ENCODE measurements at regions not wholly inside any gene's neighbourhood (a gene's known extent, or its start where the extent isn't known, plus 50 kb on each side); places are given as distances from the start of the nearest gene placed in this dataset.
"Not testable (repeated sequence)": the region's sequence is repeated elsewhere in the genome, so short reads cannot be mapped to it uniquely, and the experiment has no call there.

DNA sequence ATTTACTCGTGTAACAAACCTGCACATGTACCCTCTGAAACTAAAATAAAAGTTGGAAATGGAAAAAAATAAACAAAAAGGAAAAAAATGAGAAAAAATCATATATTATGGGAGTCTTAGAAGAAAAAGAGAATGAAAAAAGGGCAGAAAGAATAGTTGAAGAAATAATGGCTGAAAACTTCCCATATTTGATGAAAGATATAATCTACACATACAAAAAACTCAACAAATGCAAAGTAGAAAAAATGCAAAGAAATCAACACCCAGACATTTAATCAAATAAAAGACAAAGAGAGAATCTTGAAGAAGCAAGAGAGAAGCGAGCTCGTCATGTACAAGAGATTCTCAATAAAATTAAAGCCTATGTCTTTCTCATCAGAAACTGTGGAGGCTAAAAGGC is 73.8 kb downstream of the SLC25A46 start:
- no peak for DNase-seq

DNA sequence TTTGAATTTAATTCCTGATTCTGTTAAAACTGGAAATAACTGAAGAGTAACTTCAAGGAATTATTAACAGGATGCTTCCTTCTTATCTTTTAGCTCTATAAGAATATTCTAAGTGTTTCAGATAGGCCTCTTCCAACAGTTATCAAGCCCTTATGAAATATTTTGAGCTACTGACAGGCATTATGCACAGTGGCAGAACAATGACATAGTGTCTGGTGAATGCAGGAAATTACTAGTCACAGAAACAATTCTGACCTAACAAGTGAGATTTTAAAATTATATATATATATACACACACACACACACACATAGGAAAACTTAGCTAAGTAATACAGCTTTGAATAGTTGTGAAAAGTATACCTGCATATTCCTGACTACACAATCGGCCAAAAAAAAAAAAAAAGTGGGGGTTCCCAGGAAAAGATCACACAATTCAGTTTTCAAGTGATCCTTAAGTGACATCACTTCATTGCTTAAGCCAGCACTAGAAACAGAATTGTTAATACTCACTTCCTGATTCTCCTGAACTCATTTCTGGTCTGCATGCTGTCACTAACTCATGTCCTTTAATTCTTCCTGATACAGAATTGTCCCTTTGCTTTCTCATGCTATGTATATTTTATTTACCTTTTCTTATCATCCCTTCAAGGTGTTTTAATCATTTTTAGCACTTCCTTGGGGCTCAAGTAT is 77.3 kb downstream of the SLC25A46 start:
- DNase-seq: no peak

DNA sequence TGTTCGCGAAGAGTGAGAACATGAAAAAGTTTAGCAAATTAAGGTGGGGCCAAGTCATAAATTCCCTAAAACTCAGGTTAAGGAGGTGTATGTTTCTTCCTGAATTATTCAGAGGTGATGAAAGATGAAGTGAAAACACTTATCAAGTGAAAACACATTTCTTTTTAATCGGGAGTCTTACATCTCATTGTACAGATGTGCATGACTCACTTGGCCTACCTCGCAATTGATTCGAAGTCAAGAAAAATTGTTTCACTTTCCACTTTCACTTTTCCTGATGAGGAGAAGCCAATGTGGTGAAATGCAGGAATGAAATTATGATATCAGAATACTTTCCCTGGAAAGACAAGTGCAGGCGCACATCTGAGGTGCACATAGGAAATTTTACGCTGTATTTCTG is 78.7 kb downstream of the SLC25A46 start:
- no peak for DNase-seq

DNA sequence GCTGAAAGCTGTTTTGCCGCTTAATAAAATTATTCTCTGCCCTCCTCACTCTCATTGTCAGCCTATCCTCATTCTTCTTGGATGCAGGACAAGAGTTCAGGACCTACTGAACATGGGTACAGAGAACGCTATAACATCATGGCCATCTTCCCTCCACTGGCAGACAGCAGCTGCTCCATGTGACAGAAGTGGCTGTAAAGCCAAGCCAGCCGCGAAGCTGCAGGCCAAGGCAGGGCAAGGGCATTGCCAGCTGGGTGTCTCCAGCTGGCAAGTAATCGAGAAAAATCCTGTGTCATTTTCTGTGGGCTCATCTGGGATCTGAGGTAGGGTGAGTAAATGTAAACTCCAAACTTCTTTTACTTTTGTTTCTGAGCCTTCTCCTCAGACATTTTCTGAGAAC is 84.8 kb downstream of the SLC25A46 start:
- no peak for DNase-seq

DNA sequence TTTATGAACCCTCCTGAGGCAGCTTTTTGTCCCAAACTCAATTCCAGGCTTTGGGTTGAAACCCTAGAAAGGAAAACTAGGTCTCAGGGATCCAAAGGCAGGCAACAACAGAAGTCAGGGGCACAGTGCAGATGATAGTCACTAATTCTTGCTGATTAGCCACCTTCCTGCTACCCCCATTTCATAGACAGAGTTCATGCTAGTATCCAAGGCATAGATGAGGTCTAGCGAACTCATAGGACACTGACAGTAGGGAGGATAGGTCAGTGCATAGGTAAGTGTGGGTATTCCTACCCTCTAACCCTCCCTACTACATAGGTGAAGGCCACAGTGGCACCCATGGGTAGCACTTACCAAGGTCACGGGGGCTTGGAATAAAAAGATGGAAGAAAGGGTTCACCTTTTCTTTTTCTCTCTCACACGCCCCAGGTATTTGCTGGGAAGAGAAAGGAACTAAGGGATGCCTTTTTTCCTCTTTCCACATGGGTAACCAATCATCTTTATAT is 86.2 kb downstream of the SLC25A46 start:
- DNase-seq: no peak

DNA sequence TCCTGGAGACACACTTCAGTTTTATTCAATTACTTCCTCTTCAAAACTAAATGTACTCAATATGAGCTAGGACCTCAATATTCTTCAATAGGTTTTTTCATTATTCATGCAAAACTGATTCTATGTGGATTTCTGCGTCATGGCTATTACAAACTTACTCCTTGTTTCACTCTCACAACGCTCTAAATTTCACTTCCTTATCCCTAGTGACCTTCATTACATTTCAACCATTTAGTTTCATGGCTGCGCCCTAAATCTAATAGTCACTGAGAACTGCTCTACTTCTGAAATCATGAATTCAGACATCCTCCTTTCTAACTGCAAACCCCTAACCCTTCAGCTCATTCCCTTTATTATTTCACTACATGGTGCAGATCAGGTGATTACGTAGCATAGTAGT is 93.9 kb downstream of the SLC25A46 start:
- no peak for DNase-seq

DNA sequence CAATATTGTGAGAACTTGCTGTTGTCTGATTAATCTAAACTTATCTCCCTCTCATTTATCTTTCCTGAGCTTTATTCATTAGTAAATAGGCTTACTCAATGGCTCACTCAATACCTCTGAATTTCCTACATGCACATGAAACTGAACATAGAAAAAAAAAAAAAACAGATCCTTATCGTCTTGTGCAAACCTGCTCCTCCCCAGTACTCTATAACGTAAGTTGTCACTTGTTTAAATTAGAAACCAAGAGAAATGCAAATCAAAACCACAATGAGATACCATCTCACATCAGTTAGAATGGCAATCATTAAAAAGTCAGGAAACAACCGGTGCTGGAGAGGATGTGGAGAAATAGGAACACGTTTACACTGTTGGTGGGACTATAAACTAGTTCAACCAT is 96.1 kb downstream of the SLC25A46 start:
- DNase-seq: peak in 1 of 2 experiments; percentile 24

DNA sequence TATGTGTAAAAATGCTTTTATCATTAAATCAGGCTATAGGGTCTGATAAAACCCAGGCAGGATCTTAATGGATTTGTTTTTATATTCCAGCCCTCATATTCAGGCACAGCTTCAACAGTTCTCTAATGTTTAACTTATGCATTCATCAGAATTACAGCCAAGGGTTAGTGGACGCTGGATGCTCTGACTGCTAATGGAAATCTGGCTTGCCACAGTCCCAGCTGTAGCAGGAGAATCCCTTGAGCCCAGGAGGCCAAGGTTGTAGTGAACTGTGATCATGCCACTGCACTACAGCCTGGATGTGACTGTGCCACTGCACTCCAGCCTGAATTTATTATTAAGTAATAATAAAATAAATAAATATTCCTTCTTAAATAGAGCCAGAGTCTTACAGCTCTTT is 98.0 kb downstream of the SLC25A46 start:
- DNase-seq: no peak

DNA sequence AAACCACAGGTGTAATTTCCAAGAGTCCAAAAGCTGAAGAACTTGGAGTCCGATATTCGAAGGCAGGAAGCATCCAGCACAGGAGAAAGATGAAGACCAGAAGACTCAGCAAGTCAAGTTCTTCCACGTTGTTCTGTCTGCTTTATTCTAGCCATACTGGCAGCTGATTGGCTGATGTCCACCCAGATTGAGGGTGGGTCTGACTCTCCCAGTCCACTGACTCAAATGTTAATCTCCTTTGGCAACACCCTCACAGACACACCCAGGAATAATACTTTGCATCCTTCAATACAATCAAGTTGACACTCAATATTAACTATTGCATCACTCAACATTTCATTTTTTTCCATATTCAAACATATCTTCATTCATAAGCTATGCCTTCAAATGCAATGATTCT is 99.5 kb downstream of the SLC25A46 start:
- not testable (repeated sequence) for DNase-seq

DNA sequence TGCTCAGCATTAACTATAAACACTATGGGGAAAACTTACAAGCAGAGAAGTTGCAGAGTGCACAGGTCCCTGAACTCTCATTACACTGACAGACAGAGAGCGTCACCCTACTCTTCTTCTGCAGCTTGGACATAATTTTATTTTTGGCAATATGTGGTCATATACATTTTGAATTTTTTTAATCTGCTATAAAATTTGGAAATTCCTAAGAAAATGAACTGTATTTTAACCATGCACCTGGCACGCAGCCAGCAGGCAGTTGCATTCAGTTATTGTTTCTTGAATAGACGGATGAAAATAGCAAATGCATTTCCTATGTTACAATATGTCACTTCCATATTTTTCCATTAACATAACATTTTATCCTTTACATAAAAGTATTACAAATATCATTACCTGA is 100.2 kb downstream of the SLC25A46 start:
- DNase-seq: no peak

DNA sequence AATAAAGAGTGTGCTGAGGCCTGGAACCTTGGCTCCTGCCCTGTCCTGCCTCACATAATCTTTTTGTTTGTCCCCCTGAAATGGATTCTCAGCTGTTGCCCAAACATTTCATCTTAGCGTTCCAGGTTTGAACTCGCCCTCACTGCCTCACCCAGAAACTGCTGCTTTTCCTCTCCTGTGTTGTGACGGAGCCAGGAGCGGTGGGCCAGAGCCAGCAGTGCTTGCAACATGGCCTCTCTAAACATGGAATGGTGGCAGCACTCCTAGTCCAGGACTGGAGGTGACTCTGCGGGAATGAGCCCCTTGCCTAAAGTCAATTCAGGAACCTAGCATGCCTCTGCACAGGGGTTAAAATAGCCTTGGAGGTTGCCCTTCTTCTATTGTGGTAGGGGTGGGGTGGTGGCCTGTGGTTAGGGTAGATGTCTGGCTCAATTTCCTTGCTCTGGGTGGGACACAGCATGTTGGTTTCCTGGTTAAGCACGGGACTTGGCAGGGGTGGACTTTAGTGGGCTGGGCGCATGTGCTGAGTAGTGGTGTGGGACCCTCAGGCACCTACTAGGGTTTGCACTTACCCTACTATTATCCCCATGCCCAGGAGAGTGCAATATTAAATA is 101.6 kb downstream of the SLC25A46 start:
- DNase-seq: no peak

DNA sequence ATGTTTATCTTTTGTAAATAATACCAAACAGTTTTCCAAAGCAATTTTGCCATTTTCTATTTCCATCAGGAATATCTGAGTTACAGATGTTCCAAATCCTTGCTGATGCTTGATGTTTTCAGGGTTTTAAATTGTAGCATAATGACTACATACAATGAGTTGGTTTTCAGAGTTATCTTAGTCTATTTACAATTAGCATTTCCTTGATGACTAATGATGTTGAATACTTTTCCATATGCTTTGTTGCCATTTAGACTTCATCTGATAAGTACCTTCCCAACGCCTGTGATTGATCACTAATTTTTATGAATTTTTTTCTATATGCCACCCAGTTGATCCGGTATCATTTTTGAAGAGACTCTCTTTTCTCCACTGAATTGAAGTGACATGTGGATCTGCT is 102.3 kb downstream of the SLC25A46 start:
- DNase-seq: no peak

DNA sequence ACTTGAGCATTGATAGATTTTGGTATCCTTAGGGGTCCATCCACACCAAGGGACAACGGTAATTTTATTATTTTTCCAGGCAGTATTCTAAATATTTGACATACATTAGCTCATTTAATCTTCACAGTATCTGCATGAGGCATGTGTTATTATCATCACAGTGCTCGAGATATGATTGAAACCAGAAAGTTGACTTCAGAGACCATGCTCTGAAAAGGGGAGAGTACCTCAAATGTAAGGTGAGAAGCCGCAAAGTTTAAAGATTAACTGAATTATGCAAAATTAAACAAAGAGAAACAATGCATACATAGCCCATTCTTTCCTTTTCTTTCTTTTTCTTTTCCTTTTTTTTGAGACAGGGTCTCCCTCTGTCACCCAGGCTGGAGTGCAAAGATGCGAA is 104.1 kb downstream of the SLC25A46 start:
- no peak for DNase-seq

DNA sequence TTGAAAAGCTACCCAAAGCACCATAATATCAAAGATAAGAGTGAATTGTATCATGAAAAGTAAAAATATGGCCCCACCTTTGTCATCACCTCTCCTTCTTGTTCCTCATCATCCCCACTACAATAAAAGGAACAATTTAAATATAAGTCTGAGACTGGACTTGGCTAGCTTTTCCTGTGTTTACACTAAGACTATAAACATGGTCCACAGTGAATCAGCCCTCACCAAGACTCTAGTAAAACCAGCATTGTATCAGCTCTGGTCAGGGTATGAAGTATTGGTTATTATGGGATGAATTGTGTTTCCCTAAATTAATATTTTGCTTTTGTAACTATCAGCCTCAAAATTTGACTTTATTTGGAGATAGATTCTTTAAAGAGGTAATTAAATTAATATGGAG is 105.4 kb downstream of the SLC25A46 start:
- DNase-seq: no peak

DNA sequence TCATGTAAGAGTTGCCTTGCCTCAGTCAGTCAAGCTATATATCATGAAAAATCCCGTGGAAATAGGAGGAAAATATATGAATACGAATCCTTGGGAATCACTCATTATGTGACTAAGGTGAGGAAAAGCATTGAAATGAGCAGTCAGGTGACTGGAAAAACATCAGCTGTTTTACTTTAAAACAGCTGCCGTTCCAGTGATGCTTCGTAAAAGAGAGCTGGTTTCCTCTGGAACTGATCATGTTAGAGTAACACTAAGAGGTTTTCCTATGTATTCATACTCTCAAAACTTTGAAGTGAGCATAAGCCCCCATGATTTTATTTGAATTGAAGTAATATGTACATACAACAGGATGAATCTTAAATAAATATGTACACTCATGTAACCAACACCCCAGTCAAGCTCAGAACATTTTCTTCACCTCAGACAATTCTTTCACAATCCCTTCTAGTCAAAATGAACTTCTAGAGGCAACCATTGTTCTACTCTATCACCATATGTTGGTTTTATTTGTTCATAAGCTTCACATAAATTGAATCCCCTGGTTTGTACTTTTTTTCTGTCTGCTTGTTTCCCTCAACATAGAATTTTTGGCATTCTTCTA is 107.7 kb downstream of the SLC25A46 start:
- no peak for DNase-seq

DNA sequence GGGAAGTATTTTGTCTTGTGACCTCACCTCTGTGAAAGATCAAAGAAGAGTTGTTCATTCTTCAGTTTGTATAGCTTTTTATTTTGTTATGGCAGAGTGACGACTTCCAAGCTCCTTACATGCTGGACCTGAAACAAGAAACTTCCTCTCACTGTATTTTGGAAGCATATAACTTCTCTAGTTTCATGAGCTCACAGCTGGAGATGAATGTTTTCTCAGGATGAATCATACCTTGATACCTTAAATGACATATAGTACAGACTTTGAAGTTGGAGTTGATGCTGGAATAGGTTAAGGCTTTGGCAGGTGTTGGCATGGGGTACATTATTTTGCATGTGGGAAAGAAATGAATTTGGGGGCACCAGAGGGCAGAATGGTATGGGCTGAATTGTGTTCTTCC is 112.5 kb downstream of the SLC25A46 start:
- no peak for DNase-seq

DNA sequence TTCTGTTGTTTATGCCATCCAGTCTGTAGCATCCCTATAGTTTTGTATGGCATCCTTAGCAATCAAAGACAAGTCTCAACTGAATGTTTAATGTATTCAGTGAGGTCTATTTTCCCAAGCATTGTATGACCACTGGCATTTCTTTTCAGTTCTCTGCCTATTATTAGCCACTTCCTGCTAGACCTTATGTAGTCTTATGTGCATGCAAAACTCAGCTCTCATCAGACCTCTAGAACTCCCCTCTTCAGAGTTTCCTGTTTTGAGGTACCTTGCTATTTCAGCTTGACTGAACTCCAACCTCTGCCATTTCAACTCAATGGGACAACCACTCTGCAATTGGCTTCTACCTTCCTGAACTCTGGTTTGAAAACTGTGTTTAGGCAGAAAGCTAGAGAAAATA is 113.2 kb downstream of the SLC25A46 start:
- DNase-seq: no peak

DNA sequence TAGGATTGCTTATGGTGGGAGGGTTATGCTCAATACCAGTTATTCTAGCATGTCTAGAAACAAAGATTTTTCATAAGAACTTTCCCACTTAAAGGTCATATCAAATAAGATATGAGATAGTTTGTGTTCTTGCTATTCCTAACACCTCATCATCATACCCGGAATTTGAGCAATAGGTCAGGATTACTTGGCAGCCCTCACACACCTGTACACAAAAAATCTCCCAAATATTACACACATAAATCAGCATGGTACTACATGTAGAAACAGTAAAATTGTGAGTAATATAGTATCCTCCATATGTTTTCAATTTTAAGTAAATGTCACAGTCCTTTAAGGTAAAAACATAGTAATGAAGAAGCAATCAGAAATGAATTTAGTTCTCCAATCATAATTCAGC is 113.7 kb downstream of the SLC25A46 start:
- DNase-seq: no peak

DNA sequence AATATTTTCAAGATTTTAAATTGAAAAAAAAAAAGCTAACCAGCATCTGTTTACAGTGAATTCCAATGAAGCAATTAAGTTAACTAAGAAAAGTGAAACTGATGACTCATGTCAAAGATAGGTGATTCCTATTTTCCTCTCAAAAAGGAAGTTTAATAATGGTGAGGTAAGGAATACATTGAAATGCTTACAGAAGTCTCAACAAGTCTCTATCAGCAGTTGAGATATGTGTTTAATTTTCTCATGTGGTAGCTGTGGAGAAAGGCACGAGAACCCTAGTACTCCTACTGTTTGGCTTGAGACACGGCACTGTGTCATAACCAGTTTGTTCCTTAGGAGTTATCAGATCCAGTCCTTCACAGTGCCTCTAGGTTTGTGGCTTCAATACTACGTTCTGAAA is 114.5 kb downstream of the SLC25A46 start:
- no peak for DNase-seq

DNA sequence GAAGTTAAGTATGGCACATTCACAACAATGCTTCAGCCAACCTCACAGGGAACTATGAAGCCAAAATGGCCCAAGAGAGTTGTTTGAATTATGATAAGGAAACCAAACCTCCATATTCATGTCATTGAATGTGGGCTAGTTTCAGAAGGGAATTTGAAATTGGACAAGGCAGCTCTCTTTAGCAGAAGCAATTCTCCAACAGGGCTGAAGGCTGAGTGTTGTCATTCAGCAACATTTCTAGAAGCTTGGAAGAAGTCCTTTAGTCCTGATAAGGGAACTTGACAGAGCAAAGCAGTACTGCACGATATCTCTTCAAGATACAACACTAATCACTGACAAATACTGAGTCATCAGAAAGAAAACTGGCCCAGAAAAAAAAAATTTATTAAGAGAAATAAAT is 115.4 kb downstream of the SLC25A46 start:
- no peak for DNase-seq

DNA sequence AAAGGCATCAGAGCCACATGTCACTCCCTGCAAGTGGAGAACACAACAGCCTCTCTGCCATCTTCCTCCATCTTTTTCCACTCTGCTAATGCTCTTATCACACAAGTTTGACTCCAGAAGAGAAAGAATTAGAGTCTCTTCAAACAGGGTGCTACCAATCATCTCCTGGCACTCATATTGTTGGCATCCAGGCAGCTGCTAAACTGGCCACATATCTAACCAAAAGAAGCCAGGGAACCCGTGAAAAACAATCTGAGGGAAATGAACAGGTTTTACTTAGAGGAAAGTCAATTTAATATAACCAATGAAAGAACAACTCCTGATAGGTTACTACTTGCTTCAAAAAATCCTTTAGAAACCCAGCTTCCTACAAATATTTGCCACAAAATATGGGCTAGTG is 117.2 kb downstream of the SLC25A46 start:
- no peak for DNase-seq

DNA sequence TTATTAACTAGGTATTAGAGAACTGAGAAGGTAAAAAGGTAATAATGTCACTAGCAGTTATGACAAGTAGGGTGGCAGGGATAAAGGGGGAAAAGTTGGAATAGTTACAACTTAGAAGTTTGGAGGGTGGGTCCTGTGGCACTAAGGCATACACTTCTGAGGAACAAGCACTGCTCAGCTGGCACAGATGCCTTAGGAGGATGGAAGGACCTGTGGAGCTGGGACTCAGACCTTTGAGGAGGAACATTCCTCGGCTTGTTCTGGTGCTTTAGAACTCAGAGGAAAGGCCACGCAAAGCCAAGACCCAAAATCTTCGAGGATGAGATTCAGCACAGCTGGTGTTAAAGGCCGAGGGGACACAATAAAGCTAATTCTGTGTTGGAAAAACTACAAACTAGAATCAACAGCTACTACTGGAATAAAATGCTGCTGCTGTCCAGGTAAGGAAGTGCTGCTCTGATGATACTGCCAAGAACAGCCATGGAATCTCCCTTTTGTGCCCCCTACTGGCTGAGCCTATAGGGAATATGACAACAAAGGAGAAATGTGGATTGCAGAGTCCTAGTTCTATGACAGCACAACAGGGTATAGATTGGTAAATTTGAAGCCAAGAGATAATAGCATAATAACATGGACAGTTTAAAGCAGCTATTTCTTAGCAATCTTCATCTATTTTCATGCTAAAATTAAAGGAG is 126.7 kb downstream of the SLC25A46 start:
- peak; percentile 16 to 48 for DNase-seq

DNA sequence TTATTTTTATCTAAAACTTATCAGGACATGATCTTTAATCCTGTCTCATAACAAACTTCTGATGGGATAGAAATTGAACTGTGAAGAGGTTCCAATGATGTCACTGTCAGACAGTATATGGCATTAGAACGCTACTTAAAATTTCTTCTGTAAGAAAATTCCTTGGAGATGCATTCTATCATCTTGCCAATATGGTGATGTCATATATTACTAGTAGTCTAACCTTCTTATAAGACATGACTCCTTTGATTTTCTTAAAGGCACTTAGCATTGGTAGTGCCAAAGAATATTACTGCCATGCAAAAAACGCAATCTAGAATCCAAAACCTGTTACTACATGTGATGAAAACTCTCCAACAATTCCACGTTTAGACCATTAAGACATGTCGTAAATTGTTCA is 131.1 kb downstream of the SLC25A46 start:
- DNase-seq: no peak

DNA sequence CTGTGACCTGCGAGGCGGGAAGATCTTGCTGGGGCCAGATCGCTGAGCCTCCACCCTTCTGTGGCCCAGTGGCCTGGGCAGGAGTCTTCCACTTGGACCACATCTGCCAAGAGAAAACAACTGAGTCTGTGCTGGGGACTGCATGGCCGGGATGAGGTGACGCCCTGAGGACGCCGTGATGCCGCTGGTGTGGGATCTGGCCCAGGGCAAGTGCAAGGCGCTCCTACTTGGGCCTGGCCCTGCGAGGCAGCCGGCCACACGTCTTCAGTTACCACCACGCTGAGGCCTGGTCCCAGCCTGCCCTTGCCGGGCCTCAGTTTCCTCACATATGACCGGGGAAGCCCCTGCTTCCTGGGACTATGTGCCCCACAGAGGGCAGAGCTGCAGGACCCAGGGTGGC is 133.4 kb downstream of the SLC25A46 start:
- no peak for DNase-seq

Data from NCI-H526 (cell line).